HPDE6-E6E7 (cell line): ENCODE measurements at regions not wholly inside any gene's neighbourhood (a gene's known extent, or its start where the extent isn't known, plus 50 kb on each side); places are given as distances from the start of the nearest gene placed in this dataset.

Experiments used
- DNase-seq: peaks from one replicate; pipeline ENCODE4 v3.0.0; 2011; ENCODE audit warnings: missing footprints; ENCODE audit errors: extremely low spot score

GRCh38 chr1:232891656-232892317, 58.6 kb upstream of the NTPCR start:
- no peak for DNase-seq

DNA sequence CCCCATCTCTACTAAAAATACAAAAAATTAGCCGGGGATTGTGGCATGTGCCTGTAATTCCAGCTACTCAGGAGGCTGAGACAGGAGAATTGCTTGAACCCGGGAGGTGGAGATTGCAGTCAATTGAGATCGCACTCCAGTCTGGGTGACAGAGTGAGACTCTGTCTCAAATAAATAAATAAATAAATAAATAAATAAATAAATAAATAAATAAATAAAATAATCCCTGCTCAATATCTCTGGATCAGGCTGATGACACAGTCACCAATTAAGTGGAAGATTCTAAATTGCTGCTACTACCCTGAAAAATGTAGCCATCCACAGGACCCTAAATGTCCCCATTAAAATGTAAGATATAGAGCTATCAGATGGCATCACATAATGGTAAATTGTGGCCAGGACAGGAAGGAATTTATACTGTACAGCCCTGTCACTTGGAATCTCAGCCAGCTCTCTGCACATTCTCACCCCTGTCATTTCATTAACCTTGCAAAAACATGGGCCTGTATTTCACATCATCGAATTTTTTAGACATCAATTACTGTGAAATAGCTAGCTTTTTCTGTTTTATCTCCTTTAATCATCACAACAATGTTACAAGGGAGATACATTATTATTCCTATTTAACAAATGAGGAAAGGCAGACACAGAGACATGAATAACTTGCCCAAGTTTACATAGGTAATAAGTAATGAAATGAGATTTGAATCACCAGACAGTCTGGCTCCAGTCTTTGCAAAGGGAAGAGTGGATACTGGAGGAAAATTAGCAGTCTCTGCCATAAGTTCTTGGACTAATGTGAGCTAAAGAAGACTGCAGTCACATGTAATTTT, 56.7 kb upstream of the NTPCR start:
- DNase-seq, result no peak

GRCh38 chr1:232894436-232894835, 56.0 kb upstream of the NTPCR start:
- no peak for DNase-seq

DNA sequence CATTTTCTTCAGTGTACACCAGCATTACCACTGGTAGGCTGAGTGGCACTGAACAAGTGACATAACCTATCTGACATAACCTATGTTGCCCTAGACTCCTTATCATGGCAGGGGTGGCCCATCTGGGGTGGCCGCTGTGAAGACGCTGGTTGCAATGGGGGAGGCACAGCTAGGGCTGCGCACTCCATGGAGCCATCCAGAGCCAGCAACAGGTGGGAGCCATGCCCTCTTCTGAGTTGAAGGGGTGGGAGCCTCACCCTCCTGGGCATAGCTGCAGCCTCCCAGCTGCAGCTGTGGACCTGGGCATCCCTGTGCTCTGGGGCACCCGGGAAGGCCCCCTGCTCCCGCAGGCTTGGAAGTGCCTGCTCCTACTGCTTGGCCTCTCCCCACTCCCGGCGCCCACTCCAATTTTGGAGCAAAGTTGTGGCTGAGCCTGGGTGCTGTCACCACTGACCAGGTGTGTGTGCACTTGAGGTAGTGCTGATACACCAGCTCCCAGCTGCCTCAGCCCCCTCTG, 52.4 kb upstream of the NTPCR start:
- DNase-seq, result no peak

GRCh38 chr1:232899268-232899667, 51.1 kb upstream of the NTPCR start:
- no peak for DNase-seq

- no peak for DNase-seq
Measured at GRCh38 chr1:232899839-232900238, 50.6 kb upstream of the NTPCR start.
